Inflammatory macrophage treated with lipopolysaccharide for 4 hours (primary cell): ENCODE measurements at regions not wholly inside any gene's neighbourhood (a gene's known extent, or its start where the extent isn't known, plus 50 kb on each side); places are given as distances from the start of the nearest gene placed in this dataset.
A peak's percentile ranks its signal among the peaks of the same experiment; 100 is the strongest.

ENCODE experiments used
- DNase-seq: peaks from one replicate; pipeline ENCODE4 v3.0.0-alpha.2; 2020

DNA sequence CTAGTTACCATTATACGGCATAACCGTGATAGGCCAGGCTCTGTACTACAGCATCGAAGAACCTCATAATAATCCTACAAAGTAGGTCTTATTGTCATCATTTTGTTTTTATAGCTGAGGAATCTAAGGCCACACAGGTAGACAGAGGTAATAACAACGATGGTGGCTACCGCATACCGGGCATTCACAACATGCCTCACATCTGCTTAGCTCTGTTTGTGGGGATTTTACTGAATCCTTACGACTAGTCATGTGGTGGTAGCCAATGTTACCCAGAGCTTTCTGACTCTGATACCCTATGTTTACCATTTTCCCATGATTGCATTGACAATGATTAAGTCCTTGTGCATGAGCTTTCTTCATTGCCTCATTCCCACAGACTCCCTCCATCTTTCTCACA lies 269.4 kb downstream of the TCF7L2 start:
- no peak for DNase-seq

DNA sequence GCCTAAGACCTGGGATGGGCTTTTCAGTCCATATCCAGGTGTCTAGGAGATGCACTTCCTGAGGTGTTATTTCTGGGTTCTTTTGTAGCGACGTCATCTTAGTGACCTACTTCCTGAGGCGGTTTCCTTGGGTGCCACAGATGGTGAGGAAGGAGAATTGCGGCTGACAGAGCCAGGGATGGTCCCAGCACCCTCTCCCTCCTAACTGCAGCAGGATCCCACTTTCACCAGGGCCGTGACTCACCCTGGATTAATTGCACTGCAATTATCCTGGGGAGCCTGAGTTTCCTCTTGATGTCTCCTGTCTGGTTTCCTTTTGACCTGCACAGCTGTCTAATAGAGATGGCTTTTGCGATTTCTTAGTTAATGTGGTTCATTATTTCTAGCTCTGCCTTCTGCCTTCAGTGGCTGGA lies 271.7 kb downstream of the TCF7L2 start:
- DNase-seq = no peak

GRCh38 chr10:113222207-113222606 lies 272.2 kb downstream of the TCF7L2 start:
- no peak for DNase-seq

DNA sequence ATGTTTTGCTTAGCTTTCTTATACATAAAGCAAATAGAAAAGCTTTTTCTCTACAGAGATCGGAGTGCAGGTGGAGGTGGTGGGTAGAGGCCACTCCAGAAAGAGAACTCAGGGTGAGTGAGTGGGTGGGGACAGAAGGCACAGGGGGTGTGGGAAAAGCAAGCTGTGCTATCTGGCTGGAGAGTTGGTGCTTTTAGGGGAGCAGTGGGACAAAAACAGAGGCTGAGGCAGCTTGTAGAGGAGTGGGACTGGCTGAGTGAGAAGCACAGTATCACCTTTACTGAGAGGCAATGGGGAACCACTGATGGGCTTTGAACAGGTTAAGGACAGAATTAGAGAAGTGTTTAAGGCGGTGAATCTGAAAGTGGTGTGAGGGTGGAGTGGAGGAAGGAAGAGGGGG lies 275.3 kb downstream of the TCF7L2 start:
- DNase-seq = no peak

GRCh38 chr10:113225903-113226302 lies 275.9 kb downstream of the TCF7L2 start:
- DNase-seq = no peak

GRCh38 chr10:113226399-113226798 lies 276.4 kb downstream of the TCF7L2 start:
- DNase-seq = no peak

GRCh38 chr10:113226831-113227445 lies 276.9 kb downstream of the TCF7L2 start:
- DNase-seq = no peak

DNA sequence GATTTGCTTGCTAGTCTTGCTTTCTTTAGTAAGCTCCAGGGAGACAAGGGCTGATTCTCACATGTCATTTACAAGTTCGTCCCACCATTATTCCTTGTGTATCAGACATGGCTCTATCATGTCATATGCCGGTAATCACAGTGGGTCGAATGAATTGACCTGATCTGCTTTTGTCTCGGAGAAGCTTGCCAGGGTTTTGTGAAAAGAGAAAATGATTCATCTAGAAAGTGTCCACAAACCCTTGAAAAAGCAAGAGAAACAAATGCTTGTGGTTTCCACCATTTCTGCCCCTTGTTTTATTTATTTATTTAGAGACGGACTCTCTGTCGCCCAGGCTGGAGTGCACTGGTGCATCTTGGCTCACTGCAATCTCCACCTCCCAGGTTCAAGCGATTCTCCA lies 278.5 kb downstream of the TCF7L2 start:
- no peak for DNase-seq

GRCh38 chr10:113230011-113230610 lies 280.1 kb downstream of the TCF7L2 start:
- no peak for DNase-seq

- peak; percentile 66 for DNase-seq
Observed at GRCh38 chr10:113232928-113233511, 283.0 kb downstream of the TCF7L2 start.

DNA sequence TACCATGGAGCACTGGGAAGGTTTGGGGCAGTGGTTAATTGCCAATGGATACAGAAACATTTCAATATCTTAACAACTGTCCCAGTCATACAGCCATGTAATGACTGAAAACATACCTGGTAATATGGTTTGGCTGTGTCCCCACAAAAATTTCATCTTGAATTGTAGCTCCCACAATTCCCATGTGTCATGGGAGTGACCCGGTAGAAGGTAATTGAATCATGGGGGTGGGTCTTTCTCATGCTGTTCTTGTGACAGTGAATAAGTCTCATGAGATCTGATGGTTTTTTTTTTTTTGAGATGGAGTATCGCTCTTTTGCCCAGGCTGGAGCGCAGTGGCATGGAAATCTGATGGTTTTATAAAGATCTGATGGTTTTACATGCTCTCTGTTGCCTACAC lies 284.4 kb downstream of the TCF7L2 start:
- peak; percentile 31 for DNase-seq

GRCh38 chr10:113235508-113235907 lies 285.5 kb downstream of the TCF7L2 start:
- DNase-seq = peak; percentile 80

DNA sequence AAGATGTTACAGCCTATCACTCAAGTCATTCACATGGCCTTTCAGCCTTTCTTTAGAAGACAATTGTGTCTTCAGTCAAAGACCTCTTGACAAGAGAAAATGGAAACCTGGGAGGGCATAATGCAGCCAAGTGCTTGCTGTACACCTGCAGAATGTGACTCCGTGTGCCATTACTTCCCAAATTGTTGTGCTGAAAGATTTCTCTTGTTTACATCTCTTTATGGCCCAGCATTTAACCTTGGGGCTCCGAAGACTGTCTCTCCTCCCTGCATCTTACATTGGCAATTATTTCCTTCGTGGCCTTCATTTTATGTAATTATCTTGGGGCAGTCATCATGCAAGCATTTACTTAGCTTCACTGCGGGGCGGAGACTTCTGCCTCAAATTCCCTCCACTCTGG lies 287.0 kb downstream of the TCF7L2 start:
- DNase-seq = no peak

GRCh38 chr10:113239566-113240350 lies 289.7 kb downstream of the TCF7L2 start:
- peak; percentile 49 for DNase-seq

- DNase-seq = no peak
Observed at GRCh38 chr10:113240736-113241135, 290.7 kb downstream of the TCF7L2 start.

DNA sequence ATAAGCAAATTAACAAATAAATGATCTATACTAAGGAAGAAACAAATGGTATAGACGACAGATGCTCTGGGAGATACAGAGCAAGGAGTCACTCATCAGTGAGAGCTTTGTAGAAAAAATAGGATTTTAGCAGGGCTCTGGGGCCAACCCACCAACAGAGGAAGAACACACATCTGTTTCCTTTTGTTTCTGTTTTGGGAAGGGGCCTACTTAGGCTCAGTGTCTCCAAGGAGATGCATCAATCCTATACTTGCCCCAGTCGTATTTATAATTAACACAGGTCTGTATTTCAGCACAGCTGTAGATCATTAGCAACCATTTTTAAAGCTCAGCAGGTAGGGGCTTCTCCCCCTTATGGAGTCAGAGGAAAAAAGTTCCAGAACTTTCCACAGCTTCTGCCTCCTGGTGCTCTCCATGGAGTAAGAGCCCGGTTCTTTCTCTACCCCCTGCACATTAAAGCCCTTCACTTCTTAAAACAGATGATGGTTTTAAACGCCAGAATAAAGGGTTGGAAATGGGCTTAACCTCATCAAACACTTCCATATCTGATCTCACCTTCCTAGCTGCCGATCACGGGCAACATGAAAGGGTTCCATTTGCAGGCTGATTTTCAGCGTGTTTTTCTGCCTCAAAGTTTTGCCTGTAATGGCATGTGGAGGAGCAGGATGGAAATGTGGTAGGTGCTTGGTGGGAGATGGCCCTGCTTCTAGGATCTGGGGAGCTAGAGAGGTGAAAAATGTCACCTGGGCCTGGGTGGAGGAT lies 291.7 kb downstream of the TCF7L2 start:
- DNase-seq = no peak

DNA sequence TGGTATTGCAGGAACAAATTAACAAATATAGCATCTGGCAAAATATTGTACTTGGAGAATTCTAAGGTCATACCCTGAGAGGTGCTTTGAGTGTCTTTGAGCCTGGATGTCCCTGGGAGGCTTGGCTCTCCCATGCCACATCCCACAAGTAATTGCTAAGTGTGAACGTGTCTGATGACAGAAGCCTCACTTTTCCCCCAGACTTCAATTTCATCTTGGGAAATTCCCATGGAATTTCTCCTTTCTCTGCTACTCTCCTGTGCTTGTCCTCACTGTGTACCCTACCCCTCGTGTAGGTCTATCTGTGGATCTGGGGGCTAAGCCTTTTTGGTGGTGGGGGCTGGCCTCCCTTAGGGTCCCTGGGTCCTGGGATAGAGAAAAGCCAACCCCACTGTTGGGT lies 293.3 kb downstream of the TCF7L2 start:
- no peak for DNase-seq

- DNase-seq = no peak
Observed at GRCh38 chr10:113244750-113245149, 294.7 kb downstream of the TCF7L2 start.

- no peak for DNase-seq
Observed at GRCh38 chr10:113245286-113245685, 295.2 kb downstream of the TCF7L2 start.

DNA sequence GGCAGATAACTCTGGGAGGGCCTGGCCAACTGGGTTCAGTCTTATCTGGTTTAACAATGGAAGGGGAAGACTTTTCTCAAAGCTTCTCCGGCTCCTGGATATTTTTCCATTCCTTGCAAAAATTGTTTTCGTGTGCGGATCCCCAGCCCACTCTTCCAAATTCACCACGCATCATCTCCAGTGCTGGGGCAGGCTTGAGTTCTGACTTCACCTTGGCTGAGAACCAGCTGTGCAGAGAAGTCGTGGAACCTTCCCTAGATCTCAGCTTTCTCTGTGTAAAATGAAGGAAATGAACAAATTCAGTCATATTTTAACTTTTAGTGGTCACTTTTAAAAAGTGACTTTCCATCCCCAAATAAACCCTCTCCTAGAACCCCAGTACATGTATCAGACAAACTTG lies 297.0 kb downstream of the TCF7L2 start:
- no peak for DNase-seq

DNA sequence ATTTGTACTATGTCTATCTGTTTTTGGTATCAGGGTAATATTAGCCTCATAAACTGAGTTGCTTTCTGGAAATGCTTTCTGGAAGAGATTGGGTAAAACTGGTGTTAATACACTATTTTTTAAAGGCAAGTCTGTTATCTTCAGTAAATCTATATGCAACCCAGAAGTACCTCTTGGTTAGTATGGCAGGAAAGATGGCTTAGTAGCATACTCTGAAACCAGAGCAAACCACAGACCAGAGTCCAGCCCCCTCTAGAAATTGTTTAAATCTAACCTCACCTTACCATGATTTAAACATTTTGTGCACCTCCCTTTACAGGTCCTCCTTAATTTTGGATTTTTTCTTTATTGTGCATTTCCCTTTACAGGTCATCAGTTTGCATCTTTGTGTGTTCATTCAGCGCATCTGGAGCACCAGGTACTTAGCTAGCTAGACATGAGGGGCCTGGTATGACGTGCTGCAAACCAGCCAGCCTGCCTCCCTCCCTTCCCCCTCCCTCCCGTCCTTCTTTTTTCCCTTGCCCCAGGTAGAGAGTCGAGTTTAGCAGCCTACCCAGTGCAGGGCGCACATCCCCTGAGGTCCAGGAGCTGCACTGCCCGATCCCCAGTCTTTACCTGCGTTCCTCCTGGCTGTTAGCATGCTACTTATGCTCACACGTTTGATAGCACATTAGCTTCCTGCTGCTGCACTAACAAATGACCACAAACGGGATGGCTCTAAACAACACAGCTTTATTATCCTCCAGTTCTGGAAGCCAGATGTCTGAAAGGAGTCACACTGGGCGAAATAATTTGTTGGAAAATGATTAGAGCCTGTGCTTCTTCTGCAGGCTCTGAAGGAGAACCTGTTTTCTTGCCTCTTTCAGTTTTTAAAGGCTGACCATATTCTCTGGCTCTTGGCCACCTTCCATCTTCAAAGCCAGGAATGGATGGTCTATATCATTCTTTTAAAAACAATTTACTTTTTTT lies 299.9 kb upstream of the HABP2 start:
- DNase-seq = no peak
